Neural progenitor cell (in vitro differentiated cells): ENCODE measurements at regions not wholly inside any gene's neighbourhood (a gene's known extent, or its start where the extent isn't known, plus 50 kb on each side); places are given as distances from the start of the nearest gene placed in this dataset.

Experiments
- EZH2 ChIP-seq: fragments of 200-600 bp; sonication (generic); IDR thresholded peaks from 2 replicates; pipeline ENCODE4 v1.6.1; 2017; ENCODE audit warnings: antibody characterized with exemption, mild to moderate bottlenecking, moderate library complexity
- EZH2phosphoT487 ChIP-seq: fragments of 200-600 bp; sonication (generic); IDR thresholded peaks from 2 replicates; pipeline ENCODE4 v1.6.1; 2017; ENCODE audit warnings: antibody characterized with exemption
- TF ChIP-seq, protein P1 (sequence below): fragments of 200-600 bp; sonication (generic); IDR thresholded peaks from 2 replicates; pipeline ENCODE4 v1.5.1; 2017; ENCODE audit warnings: antibody characterized with exemption, mild to moderate bottlenecking

DNA sequence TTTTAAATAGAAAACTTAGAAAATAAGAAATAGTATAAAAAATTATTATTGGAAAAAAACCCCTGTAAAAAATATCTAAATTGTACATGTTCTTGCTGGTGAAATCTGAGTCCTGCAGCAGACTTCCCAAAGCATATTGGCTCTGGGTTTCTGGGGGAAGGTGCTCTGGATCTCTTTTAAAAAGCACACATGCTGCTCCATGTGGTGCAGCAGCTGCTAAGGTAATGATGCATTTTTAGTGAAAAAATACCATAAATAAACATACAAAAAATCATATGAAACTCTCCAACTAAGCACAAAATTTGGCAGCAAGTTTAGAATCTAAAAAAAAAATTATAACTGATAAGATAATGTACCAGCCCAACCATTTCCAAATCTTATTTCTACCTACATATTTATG is 216.5 kb downstream of the GPD2 start:
- TF ChIP-seq EZH2 (no peak), EZH2phosphoT487 (no peak)
- TF ChIP-seq, protein P1, sequence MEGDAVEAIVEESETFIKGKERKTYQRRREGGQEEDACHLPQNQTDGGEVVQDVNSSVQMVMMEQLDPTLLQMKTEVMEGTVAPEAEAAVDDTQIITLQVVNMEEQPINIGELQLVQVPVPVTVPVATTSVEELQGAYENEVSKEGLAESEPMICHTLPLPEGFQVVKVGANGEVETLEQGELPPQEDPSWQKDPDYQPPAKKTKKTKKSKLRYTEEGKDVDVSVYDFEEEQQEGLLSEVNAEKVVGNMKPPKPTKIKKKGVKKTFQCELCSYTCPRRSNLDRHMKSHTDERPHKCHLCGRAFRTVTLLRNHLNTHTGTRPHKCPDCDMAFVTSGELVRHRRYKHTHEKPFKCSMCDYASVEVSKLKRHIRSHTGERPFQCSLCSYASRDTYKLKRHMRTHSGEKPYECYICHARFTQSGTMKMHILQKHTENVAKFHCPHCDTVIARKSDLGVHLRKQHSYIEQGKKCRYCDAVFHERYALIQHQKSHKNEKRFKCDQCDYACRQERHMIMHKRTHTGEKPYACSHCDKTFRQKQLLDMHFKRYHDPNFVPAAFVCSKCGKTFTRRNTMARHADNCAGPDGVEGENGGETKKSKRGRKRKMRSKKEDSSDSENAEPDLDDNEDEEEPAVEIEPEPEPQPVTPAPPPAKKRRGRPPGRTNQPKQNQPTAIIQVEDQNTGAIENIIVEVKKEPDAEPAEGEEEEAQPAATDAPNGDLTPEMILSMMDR: no peak
